ENCODE measurements at regions not wholly inside any gene's neighbourhood (a gene's known extent, or its start where the extent isn't known, plus 50 kb on each side); places are given as distances from the start of the nearest gene placed in this dataset.

GRCh38 chr11:115042002-115042401 is 363.7 kb downstream of the NXPE2 start:
- peaks cover 0 to 4% (median 0%) of the 10 kb centered on the region in 3 experiments for H3K27me3 ChIP-seq (ENCODE audit: control insufficient read depth in 3 of 3, insufficient read depth in 3 of 3, low read depth in 1 of 3, low read length in 3 of 3)
- H2BK12ac ChIP-seq (ENCODE audit: low read length), result no peak overlapping the region
- no peak for DNase-seq (ENCODE audit: low spot score)
- no peaks in the 10 kb centered on the region for H3K79me1 ChIP-seq (ENCODE audit: low read depth, low read length)
- H2BK5ac ChIP-seq (ENCODE audit: low read length), result no peak overlapping the region
- no peak overlapping the region for H3K4me3 ChIP-seq (ENCODE audit: low read length in 2 of 2)
- H3K4me2 ChIP-seq (ENCODE audit: insufficient read depth, low read length, poor library complexity, severe bottlenecking), result no peak overlapping the region
- H3K14ac ChIP-seq (ENCODE audit: low read length), result no peak overlapping the region
- H3K4me1 ChIP-seq (ENCODE audit: control insufficient read depth in 2 of 2, insufficient read depth in 1 of 2, low read depth in 1 of 2, low read length in 2 of 2), result peaks cover 0 to 2% of the 10 kb centered on the region in 2 donors
- no peak overlapping the region for H2AFZ ChIP-seq (ENCODE audit: low read length)
- H3K36me3 ChIP-seq (replicated peaks in 1 of 2; ENCODE audit: control insufficient read depth in 2 of 2, insufficient read depth in 2 of 2, low read length in 2 of 2), result no peaks in the 10 kb centered on the region
- H3K23ac ChIP-seq (ENCODE audit: low read depth, low read length, poor library complexity), result no peak overlapping the region
- no peak overlapping the region for H3K27ac ChIP-seq (replicated peaks; ENCODE audit: low read length)
- H3K9me3 ChIP-seq (replicated peaks in 1 of 2; ENCODE audit: control insufficient read depth in 2 of 2, insufficient read depth in 1 of 2, low read depth in 1 of 2, low read length in 2 of 2), result no peaks in the 10 kb centered on the region
- no peak overlapping the region for H4K91ac ChIP-seq (ENCODE audit: low read depth, low read length, poor library complexity)
- peak overlapping the region; percentile 36 for H3K18ac ChIP-seq (ENCODE audit: low read length)
- H3K4ac ChIP-seq (ENCODE audit: low read length), result no peak overlapping the region
- no peak overlapping the region for H4K8ac ChIP-seq (ENCODE audit: low read depth, low read length)
- no peak overlapping the region for H3K9ac ChIP-seq (ENCODE audit: low read depth, low read length, poor library complexity)
- peak overlapping the region; percentile 43 for H2AK5ac ChIP-seq (ENCODE audit: low read depth, low read length)
- H2BK15ac ChIP-seq (ENCODE audit: low read length), result no peak overlapping the region
- WGBS, 2 donors (ENCODE audit: extremely low coverage in 2 of 2, insufficient read length in 2 of 2, insufficient replicate concordance in 1 of 2), result no CpG with 5 or more reads among the region's 3 CpGs
- H2BK120ac ChIP-seq (ENCODE audit: low read depth, low read length), result no peak overlapping the region

- Histone ChIP-seq H2AFZ (ENCODE audit: low read length) (no peak overlapping the region), H3K36me3 (replicated peaks in 1 of 2; ENCODE audit: control insufficient read depth in 2 of 2, insufficient read depth in 2 of 2, low read length in 2 of 2) (no peaks in the 10 kb centered on the region), H4K91ac (ENCODE audit: low read depth, low read length, poor library complexity) (no peak overlapping the region), H3K23ac (ENCODE audit: low read depth, low read length, poor library complexity) (no peak overlapping the region), H2BK120ac (ENCODE audit: low read depth, low read length) (no peak overlapping the region), H3K9ac (ENCODE audit: low read depth, low read length, poor library complexity) (no peak overlapping the region), H3K14ac (ENCODE audit: low read length) (no peak overlapping the region), H3K27me3 (ENCODE audit: control insufficient read depth in 3 of 3, insufficient read depth in 3 of 3, low read depth in 1 of 3, low read length in 3 of 3) (peaks cover 0 to 16% (median 0%) of the 10 kb centered on the region in 3 experiments), H3K4me1 (ENCODE audit: control insufficient read depth in 2 of 2, insufficient read depth in 1 of 2, low read depth in 1 of 2, low read length in 2 of 2) (peaks cover 6 to 10% of the 10 kb centered on the region in 2 donors), H2BK5ac (ENCODE audit: low read length) (no peak overlapping the region), H3K4me2 (ENCODE audit: insufficient read depth, low read length, poor library complexity, severe bottlenecking) (no peak overlapping the region), H4K8ac (ENCODE audit: low read depth, low read length) (no peak overlapping the region), H3K27ac (replicated peaks; ENCODE audit: low read length) (no peak overlapping the region), H3K18ac (ENCODE audit: low read length) (no peak overlapping the region), H2BK15ac (ENCODE audit: low read length) (no peak overlapping the region), H2BK12ac (ENCODE audit: low read length) (no peak overlapping the region), H3K9me3 (replicated peaks in 1 of 2; ENCODE audit: control insufficient read depth in 2 of 2, insufficient read depth in 1 of 2, low read depth in 1 of 2, low read length in 2 of 2) (no peaks in the 10 kb centered on the region), H3K4me3 (ENCODE audit: low read length in 2 of 2) (no peak overlapping the region), H3K79me1 (ENCODE audit: low read depth, low read length) (no peaks in the 10 kb centered on the region), H3K4ac (ENCODE audit: low read length) (no peak overlapping the region), H2AK5ac (ENCODE audit: low read depth, low read length) (no peak overlapping the region)
- DNase-seq (ENCODE audit: low spot score), result no peak
- no CpG with 5 or more reads among the region's 3 CpGs for WGBS, 2 donors (ENCODE audit: extremely low coverage in 2 of 2, insufficient read length in 2 of 2, insufficient replicate concordance in 1 of 2)
Observed at GRCh38 chr11:115047631-115048030, 369.3 kb downstream of the NXPE2 start.

GRCh38 chr11:115049796-115050195 is 371.5 kb downstream of the NXPE2 start:
- Histone ChIP-seq H3K4ac (ENCODE audit: low read length) (no peak overlapping the region), H2BK120ac (ENCODE audit: low read depth, low read length) (no peak overlapping the region), H3K4me1 (ENCODE audit: control insufficient read depth in 2 of 2, insufficient read depth in 1 of 2, low read depth in 1 of 2, low read length in 2 of 2) (peaks cover 6 to 8% of the 10 kb centered on the region in 2 donors), H3K79me1 (ENCODE audit: low read depth, low read length) (no peaks in the 10 kb centered on the region), H3K27ac (replicated peaks; ENCODE audit: low read length) (no peak overlapping the region), H4K91ac (ENCODE audit: low read depth, low read length, poor library complexity) (no peak overlapping the region), H3K9ac (ENCODE audit: low read depth, low read length, poor library complexity) (no peak overlapping the region), H2AK5ac (ENCODE audit: low read depth, low read length) (no peak overlapping the region), H2AFZ (ENCODE audit: low read length) (no peak overlapping the region), H3K4me2 (ENCODE audit: insufficient read depth, low read length, poor library complexity, severe bottlenecking) (no peak overlapping the region), H3K9me3 (replicated peaks in 1 of 2; ENCODE audit: control insufficient read depth in 2 of 2, insufficient read depth in 1 of 2, low read depth in 1 of 2, low read length in 2 of 2) (no peaks in the 10 kb centered on the region), H3K14ac (ENCODE audit: low read length) (no peak overlapping the region), H2BK5ac (ENCODE audit: low read length) (no peak overlapping the region), H3K23ac (ENCODE audit: low read depth, low read length, poor library complexity) (no peak overlapping the region), H2BK15ac (ENCODE audit: low read length) (no peak overlapping the region), H2BK12ac (ENCODE audit: low read length) (no peak overlapping the region), H3K27me3 (ENCODE audit: control insufficient read depth in 3 of 3, insufficient read depth in 3 of 3, low read depth in 1 of 3, low read length in 3 of 3) (peaks cover 0 to 16% (median 0%) of the 10 kb centered on the region in 3 experiments), H4K8ac (ENCODE audit: low read depth, low read length) (no peak overlapping the region), H3K36me3 (replicated peaks in 1 of 2; ENCODE audit: control insufficient read depth in 2 of 2, insufficient read depth in 2 of 2, low read length in 2 of 2) (no peaks in the 10 kb centered on the region), H3K18ac (ENCODE audit: low read length) (no peak overlapping the region), H3K4me3 (ENCODE audit: low read length in 2 of 2) (no peak overlapping the region)
- DNase-seq (ENCODE audit: low spot score), result no peak
- no CpG with 5 or more reads among the region's 11 CpGs for WGBS, 2 donors (ENCODE audit: extremely low coverage in 2 of 2, insufficient read length in 2 of 2, insufficient replicate concordance in 1 of 2)

GRCh38 chr11:115050756-115051155 is 372.4 kb downstream of the NXPE2 start:
- H3K4me1 ChIP-seq (ENCODE audit: control insufficient read depth in 2 of 2, insufficient read depth in 1 of 2, low read depth in 1 of 2, low read length in 2 of 2), result peaks cover 6 to 8% of the 10 kb centered on the region in 2 donors
- no peak overlapping the region for H3K4ac ChIP-seq (ENCODE audit: low read length)
- H3K27me3 ChIP-seq (ENCODE audit: control insufficient read depth in 3 of 3, insufficient read depth in 3 of 3, low read depth in 1 of 3, low read length in 3 of 3), result peaks cover 0 to 12% (median 0%) of the 10 kb centered on the region in 3 experiments
- H3K4me2 ChIP-seq (ENCODE audit: insufficient read depth, low read length, poor library complexity, severe bottlenecking), result no peak overlapping the region
- no peak overlapping the region for H3K23ac ChIP-seq (ENCODE audit: low read depth, low read length, poor library complexity)
- H2BK15ac ChIP-seq (ENCODE audit: low read length), result no peak overlapping the region
- H3K9me3 ChIP-seq (replicated peaks in 1 of 2; ENCODE audit: control insufficient read depth in 2 of 2, insufficient read depth in 1 of 2, low read depth in 1 of 2, low read length in 2 of 2), result no peaks in the 10 kb centered on the region
- peak overlapping the region; percentile 45 for H2AFZ ChIP-seq (ENCODE audit: low read length)
- no peak overlapping the region for H3K14ac ChIP-seq (ENCODE audit: low read length)
- H3K79me1 ChIP-seq (ENCODE audit: low read depth, low read length), result no peaks in the 10 kb centered on the region
- H2AK5ac ChIP-seq (ENCODE audit: low read depth, low read length), result no peak overlapping the region
- H4K8ac ChIP-seq (ENCODE audit: low read depth, low read length), result no peak overlapping the region
- no peak overlapping the region for H2BK12ac ChIP-seq (ENCODE audit: low read length)
- no peak overlapping the region for H2BK5ac ChIP-seq (ENCODE audit: low read length)
- no peaks in the 10 kb centered on the region for H3K36me3 ChIP-seq (replicated peaks in 1 of 2; ENCODE audit: control insufficient read depth in 2 of 2, insufficient read depth in 2 of 2, low read length in 2 of 2)
- WGBS, 2 donors (ENCODE audit: extremely low coverage in 2 of 2, insufficient read length in 2 of 2, insufficient replicate concordance in 1 of 2), result no CpG with 5 or more reads among the region's 6 CpGs
- H3K18ac ChIP-seq (ENCODE audit: low read length), result peak overlapping the region; percentile 15
- no peak for DNase-seq (ENCODE audit: low spot score)
- no peak overlapping the region for H3K9ac ChIP-seq (ENCODE audit: low read depth, low read length, poor library complexity)
- no peak overlapping the region for H2BK120ac ChIP-seq (ENCODE audit: low read depth, low read length)
- H3K27ac ChIP-seq (replicated peaks; ENCODE audit: low read length), result no peak overlapping the region
- no peak overlapping the region for H3K4me3 ChIP-seq (ENCODE audit: low read length in 2 of 2)
- H4K91ac ChIP-seq (ENCODE audit: low read depth, low read length, poor library complexity), result no peak overlapping the region

All from neuronal stem cell (in vitro differentiated cells).